GM12874 (cell line): ENCODE measurements at regions not wholly inside any gene's neighbourhood (a gene's known extent, or its start where the extent isn't known, plus 50 kb on each side); places are given as distances from the start of the nearest gene placed in this dataset.

Experiments used
- CTCF ChIP-seq: IDR thresholded peaks from 2 replicates; pipeline ENCODE4 v1.5.1; 2011; ENCODE audit warnings: low read depth, mild to moderate bottlenecking, control low read depth, low read length, moderate library complexity; ENCODE audit not compliant: insufficient read depth

GRCh38 chr3:99218468-99218867 is 317.0 kb upstream of the DCBLD2 start:
- TF ChIP-seq CTCF = no peak

DNA sequence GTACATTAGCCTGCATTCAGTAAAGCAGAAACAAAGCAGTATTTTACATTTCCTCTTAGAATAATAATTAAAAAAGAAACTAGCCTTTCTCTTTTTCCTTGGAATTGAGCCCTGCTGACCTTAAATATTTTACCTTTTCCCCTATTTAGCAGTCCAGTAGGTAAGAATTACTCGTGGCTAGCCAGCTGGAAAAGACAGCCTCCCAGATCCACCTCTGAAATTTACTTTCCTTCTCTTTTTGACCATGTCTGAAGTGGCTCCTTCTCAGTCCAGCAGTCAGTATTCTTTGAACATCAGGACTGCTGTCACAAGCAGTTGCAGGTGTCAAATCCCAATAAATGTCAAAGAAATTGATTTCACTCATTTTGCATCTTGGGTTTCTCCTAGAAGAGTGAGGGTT is 311.5 kb upstream of the DCBLD2 start:
- no peak for TF ChIP-seq CTCF

DNA sequence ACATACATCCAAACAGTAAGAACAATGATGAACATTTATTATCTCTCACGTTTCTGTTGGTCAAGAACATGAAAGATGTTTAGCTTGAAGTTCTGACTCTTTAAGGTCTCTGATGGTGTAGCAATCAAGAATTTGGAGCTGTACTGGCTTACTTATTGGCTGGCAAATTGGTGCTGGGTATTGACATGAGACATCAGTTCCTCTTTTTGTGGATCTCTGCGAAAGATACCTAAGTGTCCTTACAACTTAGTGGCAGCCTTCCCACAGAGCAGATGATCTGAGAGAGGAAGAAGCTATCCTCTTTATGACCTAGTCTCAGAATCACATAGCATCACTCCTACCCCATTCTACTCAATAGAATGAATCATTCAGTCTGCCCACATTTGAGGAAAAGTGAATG is 309.8 kb upstream of the DCBLD2 start:
- TF ChIP-seq CTCF = no peak

- no peak for TF ChIP-seq CTCF
These were observed 297.5 kb upstream of the DCBLD2 start for GRCh38 chr3:99199021-99199420.

DNA sequence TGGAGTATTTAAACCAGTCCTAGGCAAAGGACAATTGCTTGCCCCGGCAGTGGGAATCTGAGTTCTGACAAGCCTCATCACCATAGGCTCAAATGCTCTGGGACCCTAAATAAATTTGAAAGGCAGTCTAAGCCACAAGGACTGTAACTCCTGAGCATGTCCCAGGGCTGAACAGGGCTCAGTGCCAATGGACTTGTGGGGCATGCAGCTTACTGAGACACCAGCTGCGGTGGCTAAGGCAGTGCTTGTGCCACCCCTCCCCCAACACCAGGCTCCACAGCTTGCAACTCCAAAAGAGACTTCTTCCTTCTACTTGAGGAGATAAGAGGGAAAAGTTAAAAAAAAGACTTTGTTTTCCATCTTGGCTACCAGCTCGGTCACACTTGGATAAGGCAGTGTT is 289.7 kb upstream of the DCBLD2 start:
- TF ChIP-seq CTCF = no peak

DNA sequence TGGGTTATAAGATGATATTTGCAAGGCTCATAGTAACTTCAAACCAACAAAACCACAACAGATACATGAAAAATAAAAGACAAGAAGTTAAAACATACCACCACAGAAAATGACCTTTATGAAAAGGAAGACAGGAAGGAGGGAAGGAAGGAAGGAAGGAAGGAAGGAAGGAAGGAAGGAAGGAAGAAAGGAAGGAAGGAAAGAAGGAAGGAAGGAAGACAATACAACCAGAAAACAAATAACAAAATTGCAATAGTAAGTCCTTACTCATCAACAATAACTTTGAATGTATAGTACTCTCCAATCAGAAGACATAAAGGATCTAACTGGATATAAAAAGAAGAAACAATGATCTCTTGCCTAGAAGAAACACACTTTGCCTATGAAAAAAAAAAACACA is 287.4 kb upstream of the DCBLD2 start:
- TF ChIP-seq CTCF = no peak

GRCh38 chr3:99186016-99186415 is 284.5 kb upstream of the DCBLD2 start:
- no peak for TF ChIP-seq CTCF

- no peak for TF ChIP-seq CTCF
These were observed 274.9 kb upstream of the DCBLD2 start for GRCh38 chr3:99176169-99176964.
